NCI-H510A treated with DMSO at 0.1 percent for 48 hours (cell line): ENCODE measurements at regions not wholly inside any gene's neighbourhood (a gene's known extent, or its start where the extent isn't known, plus 50 kb on each side); places are given as distances from the start of the nearest gene placed in this dataset.

Experiments used
- DNase-seq: peaks from one replicate; lab custom pipeline; 2025; lab: John Stamatoyannopoulos, UW

- DNase-seq, result no peak
These were observed 445.7 kb upstream of the NETO1 start for GRCh38 chr18:73313476-73313875.

GRCh38 chr18:73296686-73297085 is 428.9 kb upstream of the NETO1 start:
- DNase-seq, result no peak

GRCh38 chr18:73292156-73292555 is 424.4 kb upstream of the NETO1 start:
- DNase-seq, result no peak

DNA sequence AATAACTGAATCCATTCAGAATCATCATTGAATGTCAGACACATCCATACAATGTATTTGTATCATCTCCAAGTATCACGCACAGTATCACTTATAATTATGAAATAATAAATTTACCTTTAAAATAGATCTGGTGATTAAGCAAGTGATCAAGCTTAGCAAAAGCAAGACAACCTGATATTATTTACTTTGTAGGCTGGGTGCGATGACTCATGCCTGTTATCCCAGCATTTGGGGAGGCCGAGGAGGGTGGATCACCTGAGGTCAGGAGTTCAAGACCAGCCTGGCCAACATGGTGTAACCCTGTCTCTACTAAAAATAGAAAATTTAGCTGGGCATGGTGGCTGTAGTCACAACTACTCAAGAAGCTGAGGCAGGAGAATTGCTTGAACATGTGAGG is 421.0 kb upstream of the NETO1 start:
- DNase-seq, result no peak

- no peak for DNase-seq
These were observed 418.8 kb upstream of the NETO1 start for GRCh38 chr18:73286584-73286983.

DNA sequence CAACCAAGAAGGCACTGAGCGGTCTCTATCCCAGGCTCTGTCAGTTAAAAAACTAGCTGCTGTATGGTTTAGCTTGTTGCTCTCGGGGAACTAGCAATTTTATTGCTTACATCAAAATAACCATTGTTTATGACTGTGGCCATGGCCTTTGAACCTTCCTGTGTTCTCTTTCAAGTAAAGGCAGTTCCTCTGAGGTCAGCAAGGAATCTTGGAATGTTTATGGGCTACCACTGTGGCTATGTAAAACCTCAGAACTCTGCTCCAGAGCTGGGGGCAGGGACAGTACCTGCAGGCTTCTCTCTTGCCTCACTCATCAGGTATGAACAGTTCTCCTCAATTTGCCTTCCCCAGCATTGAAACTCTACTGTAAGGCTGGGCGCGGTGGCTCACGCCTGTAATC is 416.0 kb upstream of the NETO1 start:
- DNase-seq, result no peak

DNA sequence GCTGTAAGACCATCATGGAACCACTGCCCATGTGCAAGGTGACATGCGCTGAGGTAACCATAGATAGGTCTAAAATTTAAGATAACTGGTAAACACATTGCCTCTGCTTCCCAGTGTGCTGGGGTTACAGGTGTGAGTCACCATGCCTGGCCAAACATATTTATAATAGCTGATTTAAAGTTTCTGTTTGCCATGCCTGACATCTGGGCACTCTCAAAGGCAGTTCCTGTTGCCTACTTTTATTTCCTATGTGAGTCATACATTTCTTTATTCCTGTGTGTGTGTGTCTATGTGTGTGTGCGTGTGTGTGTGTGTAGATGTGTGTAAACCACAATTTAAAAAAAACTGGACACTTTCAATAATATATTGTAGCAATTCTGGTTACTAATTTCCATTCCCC is 415.2 kb upstream of the NETO1 start:
- no peak for DNase-seq

- DNase-seq, result no peak
These were observed 411.7 kb upstream of the NETO1 start for GRCh38 chr18:73279498-73279897.

DNA sequence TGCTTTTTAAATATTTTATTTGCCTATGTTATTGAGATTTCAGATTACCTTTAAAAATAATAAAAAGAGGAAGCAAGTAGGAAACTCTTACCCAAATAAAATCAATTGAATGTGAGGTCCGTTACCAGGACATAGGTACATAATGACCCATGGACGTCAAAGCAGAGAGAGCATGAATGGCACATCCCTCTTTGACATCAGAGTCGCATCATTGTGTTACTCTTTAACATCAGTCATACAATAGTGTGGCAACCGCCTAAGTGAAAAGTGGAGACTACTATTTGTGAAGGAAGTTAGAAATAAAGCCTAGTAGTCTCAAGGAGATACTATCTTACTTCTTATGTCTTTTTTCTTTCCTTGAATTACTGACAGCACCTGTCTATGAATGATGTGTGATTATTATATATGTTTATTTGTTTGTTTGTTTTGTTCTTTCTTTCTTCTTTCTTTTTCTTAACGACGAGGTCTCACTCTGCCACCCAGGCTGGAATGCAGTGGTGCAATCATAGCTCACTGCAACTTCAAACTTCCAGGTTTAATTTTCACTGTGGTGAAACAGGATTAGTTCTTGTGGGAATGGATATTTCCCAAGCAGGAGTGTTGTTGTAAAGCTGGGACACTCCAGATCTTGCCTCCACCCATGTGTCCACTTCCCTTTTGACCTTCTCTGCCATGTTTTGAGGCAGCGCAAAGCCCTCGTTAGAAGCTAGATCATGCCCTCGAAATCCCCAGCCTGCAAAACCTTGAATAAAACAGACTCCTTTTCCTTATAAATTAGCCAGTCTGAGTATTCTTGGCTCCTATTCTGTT is 407.2 kb upstream of the NETO1 start:
- no peak for DNase-seq

GRCh38 chr18:73270920-73271634 is 403.3 kb upstream of the NETO1 start:
- peak; percentile 97 for DNase-seq

GRCh38 chr18:73264562-73264921 is 396.8 kb upstream of the NETO1 start:
- peak; percentile 94 for DNase-seq

- DNase-seq, result no peak
These were observed 394.1 kb upstream of the NETO1 start for GRCh38 chr18:73261923-73262322.

GRCh38 chr18:73261243-73261642 is 393.5 kb upstream of the NETO1 start:
- DNase-seq, result no peak

DNA sequence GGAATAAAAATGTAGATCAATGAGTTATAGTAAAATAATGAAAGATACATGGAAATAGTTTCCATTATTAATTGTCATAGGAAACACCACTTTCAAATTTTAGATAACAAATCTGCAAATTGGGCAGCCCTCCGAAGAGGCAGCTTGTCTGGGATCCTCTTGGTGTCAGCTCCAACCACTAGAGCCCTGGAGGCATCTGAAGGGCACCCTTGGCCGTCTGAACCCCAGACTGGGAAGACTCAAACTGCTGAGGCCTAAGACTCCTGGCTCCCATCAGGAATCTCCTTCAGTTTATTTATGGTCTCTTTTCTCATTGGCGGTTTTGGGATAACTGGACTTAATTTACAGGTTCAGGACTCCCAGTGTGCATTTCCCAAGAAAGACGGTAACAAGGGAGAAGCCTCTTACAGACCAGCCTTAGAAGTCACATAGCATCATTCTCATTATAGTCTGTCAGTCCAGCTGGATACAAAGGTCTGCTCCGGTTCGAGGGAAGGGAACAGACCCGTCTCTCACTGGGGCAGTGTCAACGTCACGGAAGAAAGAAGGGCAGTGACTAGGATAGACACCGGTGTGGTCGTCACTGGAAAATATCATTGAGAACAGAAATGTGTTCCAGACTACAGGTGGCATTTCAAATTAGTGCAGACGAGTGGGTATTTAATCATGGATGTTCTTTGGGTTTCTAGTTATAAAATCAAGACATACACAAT is 390.7 kb upstream of the NETO1 start:
- no peak for DNase-seq

DNA sequence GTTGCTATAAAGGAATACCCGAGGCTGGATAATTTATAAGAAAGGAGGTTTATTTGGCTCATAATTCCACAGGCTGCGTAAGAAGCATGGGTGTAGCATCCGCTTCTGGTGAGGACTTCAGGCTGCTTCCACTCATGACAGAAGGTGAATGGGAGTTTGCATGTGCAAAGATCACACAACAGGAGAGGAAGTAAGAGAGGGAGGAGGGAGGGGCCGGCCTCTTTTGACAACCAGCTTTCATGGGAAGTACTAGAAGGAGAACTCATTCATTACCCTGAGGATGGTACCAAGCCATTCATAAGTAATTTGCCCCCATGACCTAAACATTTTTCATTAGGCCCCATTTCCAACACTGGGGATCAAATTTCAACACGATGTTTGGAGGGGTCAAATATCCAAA is 386.8 kb upstream of the NETO1 start:
- no peak for DNase-seq

GRCh38 chr18:73249030-73249429 is 381.2 kb upstream of the NETO1 start:
- DNase-seq, result no peak

- DNase-seq, result no peak
These were observed 379.0 kb upstream of the NETO1 start for GRCh38 chr18:73246763-73247162.

DNA sequence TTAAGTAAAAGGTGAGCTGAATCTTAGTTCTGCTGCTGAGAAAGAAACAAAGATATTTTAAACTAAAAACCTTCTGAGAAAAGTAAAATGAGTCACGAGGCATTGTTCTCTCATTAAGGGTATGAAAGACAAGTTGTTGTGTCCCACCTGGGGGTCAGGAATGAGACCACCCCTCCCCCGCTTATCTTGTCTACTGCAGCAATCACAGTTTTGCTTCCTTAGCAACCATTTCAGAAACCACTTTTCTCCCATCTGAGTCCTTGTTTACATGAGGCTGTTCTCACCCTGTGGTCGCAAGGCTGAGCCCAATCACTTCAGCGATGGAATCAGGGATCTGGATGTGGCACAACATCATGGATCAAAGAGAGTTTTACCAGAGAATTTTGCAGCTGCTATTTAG is 377.6 kb upstream of the NETO1 start:
- no peak for DNase-seq

DNA sequence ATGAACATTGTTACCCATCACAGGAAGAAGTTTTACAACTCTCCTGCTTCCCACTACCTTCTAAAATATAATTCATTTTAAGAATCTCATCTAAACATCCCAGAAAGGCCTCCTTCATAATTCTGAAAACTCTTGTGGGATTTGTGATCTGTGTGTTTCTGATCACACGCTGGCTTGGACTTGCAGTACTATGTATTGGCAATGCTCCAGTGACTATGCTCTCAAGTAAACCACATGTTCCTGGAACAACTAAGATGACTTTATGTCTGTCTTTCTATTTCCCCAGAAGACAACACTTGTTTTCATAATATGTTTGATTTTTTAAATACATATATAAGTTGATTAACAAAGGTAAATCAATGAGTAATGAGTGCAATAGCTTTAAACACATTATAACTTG is 376.6 kb upstream of the NETO1 start:
- DNase-seq, result no peak

GRCh38 chr18:73240899-73241298 is 373.1 kb upstream of the NETO1 start:
- no peak for DNase-seq

DNA sequence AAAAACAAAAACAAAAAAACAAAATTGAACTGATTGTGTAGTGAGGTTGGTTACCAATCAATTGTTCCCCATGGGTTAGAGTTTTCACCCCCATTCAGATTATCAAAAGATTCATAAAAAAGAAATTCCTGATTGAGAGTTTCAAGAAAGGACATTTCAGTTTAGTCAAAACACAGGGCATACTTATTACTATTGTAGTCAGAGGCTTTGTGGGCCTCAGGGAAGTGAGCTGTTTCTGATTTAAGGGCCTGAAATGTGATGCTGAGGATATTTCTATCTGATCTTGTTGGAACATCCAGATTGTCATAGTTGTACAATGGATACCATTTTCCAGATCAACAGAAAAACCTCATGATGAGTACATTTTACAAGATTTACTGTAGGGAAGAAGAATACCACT is 368.1 kb upstream of the NETO1 start:
- DNase-seq, result no peak

DNA sequence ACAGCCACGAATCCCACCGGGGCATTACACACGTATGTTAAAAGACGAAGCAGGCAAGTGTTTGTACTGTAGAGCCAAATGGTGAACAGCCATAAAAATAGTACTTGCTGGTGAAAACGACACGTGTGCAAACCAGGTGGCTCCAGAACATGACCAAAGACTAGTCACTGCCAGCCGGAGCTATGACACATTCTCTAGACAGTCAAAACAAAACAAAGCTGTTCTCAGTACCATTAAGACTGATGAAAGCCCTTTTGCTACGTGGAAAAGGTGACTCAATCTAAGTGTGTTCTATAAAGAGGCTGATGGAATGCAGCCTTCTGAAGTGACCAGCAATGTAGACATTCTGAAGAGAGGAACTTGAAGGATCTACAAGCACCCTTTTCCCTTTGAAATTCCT is 367.7 kb upstream of the NETO1 start:
- DNase-seq, result no peak

DNA sequence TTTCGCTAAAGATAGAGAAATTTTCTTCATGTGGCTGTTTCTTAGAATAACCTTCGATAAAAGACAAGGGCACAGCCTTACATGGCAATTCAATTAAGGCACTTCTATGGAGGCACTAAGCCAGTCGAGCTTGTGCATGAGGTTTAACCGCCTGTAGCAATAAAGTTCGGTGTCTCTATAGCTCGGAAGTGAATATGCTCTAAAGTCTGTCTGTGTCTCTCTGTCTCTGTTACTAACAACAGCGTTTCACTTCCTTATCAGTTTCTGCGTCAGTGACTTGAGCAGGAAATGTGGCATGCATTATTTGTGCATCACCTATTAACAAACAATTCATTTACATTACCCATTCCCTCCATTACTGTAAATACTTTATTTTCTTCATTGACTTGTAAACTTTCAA is 365.1 kb upstream of the NETO1 start:
- DNase-seq, result no peak
